GM19467 (cell line): ENCODE measurements at regions not wholly inside any gene's neighbourhood (a gene's known extent, or its start where the extent isn't known, plus 50 kb on each side); places are given as distances from the start of the nearest gene placed in this dataset.
"Not testable (repeated sequence)": the region's sequence is repeated elsewhere in the genome, so short reads cannot be mapped to it uniquely, and the experiment has no call there.

ENCODE experiments used
- ATAC-seq: cut with Tn5 transposase; IDR thresholded peaks from one replicate; pipeline ENCODE4 v1.9.1; 2021; ENCODE audit warnings: mild to moderate bottlenecking, moderate library complexity; ENCODE audit not compliant: unreplicated experiment

GRCh38 chr7:25686493-25686892 is 458.2 kb upstream of the NPVF start:
- ATAC-seq, result no peak

- ATAC-seq, result no peak
Measured at GRCh38 chr7:25694211-25694610, 457.8 kb upstream of the NFE2L3 start.

- ATAC-seq, result no peak
Measured at GRCh38 chr7:25694699-25695098, 457.3 kb upstream of the NFE2L3 start.

GRCh38 chr7:25696571-25696970 is 455.4 kb upstream of the NFE2L3 start:
- ATAC-seq, result no peak

- ATAC-seq, result no peak
Measured at GRCh38 chr7:25698451-25699113, 453.4 kb upstream of the NFE2L3 start.

- not testable (repeated sequence) for ATAC-seq
Measured at GRCh38 chr7:25700141-25700540, 451.9 kb upstream of the NFE2L3 start.

GRCh38 chr7:25704413-25704812 is 447.6 kb upstream of the NFE2L3 start:
- ATAC-seq, result no peak

- ATAC-seq, result no peak
Measured at GRCh38 chr7:25706764-25707163, 445.2 kb upstream of the NFE2L3 start.

- no peak for ATAC-seq
Measured at GRCh38 chr7:25707768-25708620, 444.0 kb upstream of the NFE2L3 start.

GRCh38 chr7:25710959-25711358 is 441.0 kb upstream of the NFE2L3 start:
- ATAC-seq, result no peak

GRCh38 chr7:25711940-25712339 is 440.1 kb upstream of the NFE2L3 start:
- ATAC-seq, result no peak

- no peak for ATAC-seq
Measured at GRCh38 chr7:25712500-25712899, 439.5 kb upstream of the NFE2L3 start.

GRCh38 chr7:25714013-25714412 is 438.0 kb upstream of the NFE2L3 start:
- no peak for ATAC-seq

- no peak for ATAC-seq
Measured at GRCh38 chr7:25716421-25716820, 435.6 kb upstream of the NFE2L3 start.

GRCh38 chr7:25718596-25718995 is 433.4 kb upstream of the NFE2L3 start:
- no peak for ATAC-seq

GRCh38 chr7:25719190-25719896 is 432.7 kb upstream of the NFE2L3 start:
- no peak for ATAC-seq

GRCh38 chr7:25720427-25720826 is 431.6 kb upstream of the NFE2L3 start:
- no peak for ATAC-seq

- ATAC-seq, result no peak
Measured at GRCh38 chr7:25722856-25723255, 429.1 kb upstream of the NFE2L3 start.

- ATAC-seq, result no peak
Measured at GRCh38 chr7:25725451-25725850, 426.5 kb upstream of the NFE2L3 start.

- ATAC-seq, result no peak
Measured at GRCh38 chr7:25726170-25726780, 425.7 kb upstream of the NFE2L3 start.

GRCh38 chr7:25726781-25727311 is 425.2 kb upstream of the NFE2L3 start:
- ATAC-seq, result no peak
